GM23338 (cell line): ENCODE measurements at regions not wholly inside any gene's neighbourhood (a gene's known extent, or its start where the extent isn't known, plus 50 kb on each side); places are given as distances from the start of the nearest gene placed in this dataset.

ENCODE experiments used
- ATAC-seq: fragments of 200-7000 bp; cut with Tn5 transposase; 3 replicates; pipeline ENCODE4 v1.9.1; 2020
- DNase-seq: peaks from one replicate; pipeline ENCODE4 v3.0.0-alpha.2; 2015; ENCODE audit warnings: low spot score
- H2AFZ ChIP-seq: fragments of 200-600 bp; sonication (generic); 2 replicates; pipeline ENCODE4 v1.8.0; 2016; ENCODE audit warnings: antibody characterized with exemption, mild to moderate bottlenecking, moderate library complexity
- H3F3A ChIP-seq: fragments of 200-600 bp; sonication (generic); replicated peaks from 2 replicates; pipeline ENCODE4 v1.8.0; 2017; ENCODE audit warnings: antibody characterized with exemption, mixed run types, low read depth
- H3K27ac ChIP-seq: fragments of 200-600 bp; sonication (generic); 2 replicates; pipeline ENCODE4 v1.6.1; 2016; ENCODE audit warnings: low read depth
- H3K27me3 ChIP-seq: fragments of 200-600 bp; sonication (generic); 2 replicates; pipeline ENCODE4 v1.8.0; 2016; ENCODE audit warnings: mild to moderate bottlenecking, mixed run types, moderate library complexity; ENCODE audit not compliant: insufficient read depth
- H3K36me3 ChIP-seq: fragments of 200-600 bp; sonication (generic); 2 replicates; pipeline ENCODE4 v1.8.0; 2016; ENCODE audit warnings: mild to moderate bottlenecking; ENCODE audit not compliant: insufficient read depth
- H3K4me1 ChIP-seq: fragments of 200-600 bp; sonication (generic); 2 replicates; pipeline ENCODE4 v1.8.0; 2016; ENCODE audit warnings: mild to moderate bottlenecking, moderate library complexity; ENCODE audit not compliant: insufficient read depth
- H3K4me2 ChIP-seq: fragments of 200-600 bp; sonication (generic); 2 replicates; pipeline ENCODE4 v1.7.1; 2017; ENCODE audit warnings: mixed run types
- H3K4me3 ChIP-seq: fragments of 200-600 bp; sonication (generic); 2 replicates; pipeline ENCODE4 v1.6.1; 2016; ENCODE audit warnings: mixed run types
- H3K79me2 ChIP-seq: fragments of 200-600 bp; sonication (generic); replicated peaks from 2 replicates; pipeline ENCODE4 v1.8.0; 2017; ENCODE audit warnings: mild to moderate bottlenecking; ENCODE audit not compliant: insufficient read depth
- H3K9me2 ChIP-seq: fragments of 200-600 bp; sonication (generic); 2 replicates; pipeline ENCODE4 v1.8.0; 2017; ENCODE audit not compliant: insufficient read depth
- H4K20me1 ChIP-seq: fragments of 200-600 bp; sonication (generic); replicated peaks from 2 replicates; pipeline ENCODE4 v1.8.0; 2017; ENCODE audit warnings: mild to moderate bottlenecking; ENCODE audit not compliant: insufficient read depth
- H3K27ac Mint-ChIP-seq: 2 replicates; pipeline ENCODE4 v1.8.0; 2020; ENCODE audit warnings: inconsistent platforms, mild to moderate bottlenecking, moderate library complexity, mixed read lengths
- H3K27me3 Mint-ChIP-seq: 3 replicates; pipeline ENCODE4 v1.8.0; 2022; ENCODE audit warnings: low read depth, mild to moderate bottlenecking, moderate library complexity, mixed read lengths, inconsistent platforms; ENCODE audit not compliant: insufficient read depth, poor library complexity
- H3K36me3 Mint-ChIP-seq: 3 replicates; pipeline ENCODE4 v1.8.0; 2021; ENCODE audit warnings: low read depth, mild to moderate bottlenecking, inconsistent platforms, moderate library complexity, mixed read lengths
- H3K4me1 Mint-ChIP-seq: 3 replicates; pipeline ENCODE4 v1.8.0; 2020; ENCODE audit warnings: mild to moderate bottlenecking, inconsistent platforms, mixed read lengths
- H3K4me3 Mint-ChIP-seq: 3 replicates; pipeline ENCODE4 v1.8.0; 2021; ENCODE audit warnings: moderate library complexity, mild to moderate bottlenecking, inconsistent platforms, mixed read lengths
- H3K9me3 Mint-ChIP-seq: 3 replicates; pipeline ENCODE4 v1.8.0; 2020; ENCODE audit warnings: moderate library complexity, mild to moderate bottlenecking, inconsistent platforms, mixed read lengths
- CREB1 ChIP-seq: fragments of 250-450 bp; sonication (Bioruptor Pico); IDR thresholded peaks from 2 replicates; pipeline ENCODE4 v1.5.0; 2020; ENCODE audit warnings: low read depth, mild to moderate bottlenecking, moderate library complexity
- CTCF ChIP-seq, 2 experiments: fragments of 200-600 bp in 1 of 2; sonication (generic) in 1 of 2; conservative IDR thresholded peaks; 2 replicates each; pipeline versions ENCODE4 v1.5.1 to v1.6.1; 2016 to 2017; ENCODE audit warnings: antibody characterized with exemption in 2 of 2, low read depth in 2 of 2, mild to moderate bottlenecking in 2 of 2, moderate library complexity in 1 of 2
- ETS1 ChIP-seq: IDR thresholded peaks from 2 replicates; pipeline ENCODE4 v1.6.1; 2016; ENCODE audit warnings: antibody characterized with exemption
- EZH2 ChIP-seq: fragments of 200-600 bp; sonication (generic); IDR thresholded peaks from one replicate; pipeline ENCODE4 v1.8.0; 2017; ENCODE audit warnings: antibody characterized with exemption, mild to moderate bottlenecking, low read depth; ENCODE audit not compliant: unreplicated experiment
- EZH2phosphoT487 ChIP-seq: fragments of 200-600 bp; sonication (generic); IDR thresholded peaks from one replicate; pipeline ENCODE4 v1.8.1; 2018; ENCODE audit warnings: antibody characterized with exemption; ENCODE audit not compliant: unreplicated experiment
- JUNB ChIP-seq: IDR thresholded peaks from one replicate; pipeline ENCODE4 v1.6.1; 2016; ENCODE audit warnings: antibody characterized with exemption; ENCODE audit not compliant: unreplicated experiment
- NANOG ChIP-seq: IDR thresholded peaks from 2 replicates; pipeline ENCODE4 v1.6.1; 2016; ENCODE audit warnings: antibody characterized with exemption, borderline replicate concordance
- POLR2AphosphoS5 ChIP-seq: IDR thresholded peaks from 2 replicates; pipeline ENCODE4 v1.6.1; 2016; ENCODE audit warnings: antibody characterized with exemption, low read depth
- REST ChIP-seq: IDR thresholded peaks from one replicate; pipeline ENCODE4 v1.6.1; 2018; ENCODE audit warnings: antibody characterized with exemption; ENCODE audit not compliant: unreplicated experiment
- STAT1 ChIP-seq: IDR thresholded peaks from one replicate; pipeline ENCODE4 v1.6.1; 2016; ENCODE audit warnings: antibody characterized with exemption; ENCODE audit not compliant: unreplicated experiment
- ZNF114 ChIP-seq: fragments of 250-450 bp; sonication (Bioruptor Pico); IDR thresholded peaks from 2 replicates; pipeline ENCODE4 v1.5.0; 2020; ENCODE audit warnings: mild to moderate bottlenecking, moderate library complexity
- ZNF331 ChIP-seq: fragments of 250-450 bp; sonication (Bioruptor Pico); IDR thresholded peaks from 2 replicates; pipeline ENCODE4 v1.5.0; 2020; ENCODE audit warnings: low read depth, mild to moderate bottlenecking, moderate library complexity
- ZNF462 ChIP-seq: fragments of 250-450 bp; sonication (Bioruptor Pico); IDR thresholded peaks from 2 replicates; pipeline ENCODE4 v1.5.0; 2020; ENCODE audit warnings: mild to moderate bottlenecking, moderate library complexity

GRCh38 chr11:45030778-45031177, 80.1 kb upstream of the TP53I11 start:
- TF ChIP-seq ETS1 (no peak), CREB1 (CRISPR knock-in tag) (no peak), STAT1 (no peak), ZNF114 (CRISPR knock-in tag) (no peak), ZNF331 (CRISPR knock-in tag) (no peak), JUNB (no peak), REST (no peak), CTCF (conservative IDR thresholded peaks at IDR 0.05; ENCODE audit: low read depth in 2 of 2) (no peak), EZH2 (no peak), ZNF462 (CRISPR knock-in tag) (no peak), POLR2AphosphoS5 (no peak), NANOG (no peak), EZH2phosphoT487 (no peak)
- Mint-ChIP-seq H3K27ac (no peak overlapping the region), H3K4me1 (no peaks in the 10 kb centered on the region), H3K9me3 (no peaks in the 10 kb centered on the region), H3K27me3 (peaks cover 6% of the 10 kb centered on the region), H3K4me3 (no peak overlapping the region), H3K36me3 (no peaks in the 10 kb centered on the region)
- no peaks in the 10 kb centered on the region for H3K36me3 ChIP-seq
- DNase-seq (no peak), ATAC-seq (no peak)
- H4K20me1 ChIP-seq, result no peaks in the 10 kb centered on the region; the same call in 1 of the 2 replicates
- H3K4me3 ChIP-seq, result no peak overlapping the region
- H3K4me1 ChIP-seq, result no peaks in the 10 kb centered on the region
- no peaks in the 10 kb centered on the region for H3F3A ChIP-seq
- H3K4me2 ChIP-seq, result no peak overlapping the region
- H3K27me3 ChIP-seq, result no peaks in the 10 kb centered on the region
- H3K79me2 ChIP-seq, result no peaks in the 10 kb centered on the region
- no peak overlapping the region for H2AFZ ChIP-seq
- no peaks in the 10 kb centered on the region for H3K9me2 ChIP-seq
- H3K27ac ChIP-seq, result no peak overlapping the region
